Epithelial cell of esophagus (primary cell): ENCODE measurements at regions not wholly inside any gene's neighbourhood (a gene's known extent, or its start where the extent isn't known, plus 50 kb on each side); places are given as distances from the start of the nearest gene placed in this dataset.
"Not testable (repeated sequence)": the region's sequence is repeated elsewhere in the genome, so short reads cannot be mapped to it uniquely, and the experiment has no call there.

Source experiments
- DNase-seq: peaks from one replicate; pipeline ENCODE4 v3.0.0; 2010; ENCODE audit warnings: low read depth
- H3K4me3 ChIP-seq: 2 replicates; pipeline ENCODE4 v1.5.1; 2011; ENCODE audit warnings: mild to moderate bottlenecking, low read length, control low read depth
- TF ChIP-seq, protein P1 (sequence below): IDR thresholded peaks from 2 replicates; pipeline ENCODE4 v1.5.1; 2011; ENCODE audit warnings: low read depth, mild to moderate bottlenecking, low read length, control low read depth, inconsistent platforms; ENCODE audit not compliant: insufficient read depth; ENCODE audit errors: missing control alignments

DNA sequence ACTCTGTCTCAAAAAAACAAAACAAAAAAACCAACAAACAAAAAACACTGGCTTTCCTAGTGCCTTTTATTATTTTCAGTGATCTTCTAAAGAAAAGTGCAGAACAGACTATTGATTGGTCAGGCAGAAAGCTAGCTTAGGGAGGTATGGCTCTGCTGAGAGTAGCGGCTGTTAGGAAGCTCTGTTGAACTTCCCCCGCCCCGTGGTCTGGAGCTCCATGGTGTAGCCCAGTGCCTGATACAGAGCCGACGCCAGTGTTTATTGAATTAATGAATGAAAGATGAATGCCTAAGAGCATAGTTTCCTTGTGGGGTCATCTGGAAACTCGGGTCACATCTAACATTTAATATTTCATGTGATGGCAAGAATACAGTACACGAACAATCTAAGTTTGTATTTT, 90.5 kb upstream of the ARMC3 start:
- no peak overlapping the region for H3K4me3 ChIP-seq
- no peak for DNase-seq
- TF ChIP-seq, protein P1, sequence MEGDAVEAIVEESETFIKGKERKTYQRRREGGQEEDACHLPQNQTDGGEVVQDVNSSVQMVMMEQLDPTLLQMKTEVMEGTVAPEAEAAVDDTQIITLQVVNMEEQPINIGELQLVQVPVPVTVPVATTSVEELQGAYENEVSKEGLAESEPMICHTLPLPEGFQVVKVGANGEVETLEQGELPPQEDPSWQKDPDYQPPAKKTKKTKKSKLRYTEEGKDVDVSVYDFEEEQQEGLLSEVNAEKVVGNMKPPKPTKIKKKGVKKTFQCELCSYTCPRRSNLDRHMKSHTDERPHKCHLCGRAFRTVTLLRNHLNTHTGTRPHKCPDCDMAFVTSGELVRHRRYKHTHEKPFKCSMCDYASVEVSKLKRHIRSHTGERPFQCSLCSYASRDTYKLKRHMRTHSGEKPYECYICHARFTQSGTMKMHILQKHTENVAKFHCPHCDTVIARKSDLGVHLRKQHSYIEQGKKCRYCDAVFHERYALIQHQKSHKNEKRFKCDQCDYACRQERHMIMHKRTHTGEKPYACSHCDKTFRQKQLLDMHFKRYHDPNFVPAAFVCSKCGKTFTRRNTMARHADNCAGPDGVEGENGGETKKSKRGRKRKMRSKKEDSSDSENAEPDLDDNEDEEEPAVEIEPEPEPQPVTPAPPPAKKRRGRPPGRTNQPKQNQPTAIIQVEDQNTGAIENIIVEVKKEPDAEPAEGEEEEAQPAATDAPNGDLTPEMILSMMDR, result no peak

DNA sequence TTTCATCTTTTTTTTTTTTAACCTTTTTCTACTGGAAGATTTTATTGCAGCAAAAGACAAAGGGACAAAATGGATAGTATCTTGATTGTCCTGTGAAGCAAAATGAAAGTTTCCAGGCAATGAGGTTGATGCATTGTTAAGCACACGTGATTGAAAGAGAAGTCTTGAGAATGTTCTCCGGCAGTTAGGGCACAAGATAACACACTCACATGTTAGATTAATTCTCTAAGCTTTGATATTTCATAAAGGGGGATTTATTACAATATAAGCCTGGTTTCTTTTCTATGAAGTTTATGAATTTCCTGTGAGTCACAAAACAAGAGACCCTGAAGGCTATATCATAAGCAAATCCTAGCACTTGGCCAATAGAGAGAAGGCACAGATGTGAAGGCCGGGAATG, 93.4 kb upstream of the ARMC3 start:
- TF ChIP-seq, protein P1, result no peak
- no peak for DNase-seq
- no peak overlapping the region for H3K4me3 ChIP-seq

DNA sequence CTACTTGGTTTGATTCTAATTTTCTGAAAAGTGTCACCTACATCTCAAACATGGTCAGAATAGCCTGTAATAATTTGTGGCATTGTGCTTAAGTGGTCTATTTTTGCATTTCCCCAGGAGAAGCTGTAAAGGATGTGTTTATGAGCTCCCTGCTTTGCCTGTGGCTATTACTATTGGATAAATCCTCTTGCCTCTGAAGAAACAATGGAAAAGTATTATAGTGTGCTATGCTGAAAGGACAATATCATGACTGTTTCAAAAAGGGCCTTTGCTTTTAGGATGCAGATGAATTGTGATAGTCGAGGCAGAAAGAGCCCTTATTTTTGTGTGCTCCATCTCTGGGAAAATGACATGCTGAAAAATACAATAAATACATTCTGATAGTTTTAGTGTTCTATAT, 94.1 kb upstream of the ARMC3 start:
- TF ChIP-seq, protein P1, result no peak
- no peak overlapping the region for H3K4me3 ChIP-seq
- no peak for DNase-seq

DNA sequence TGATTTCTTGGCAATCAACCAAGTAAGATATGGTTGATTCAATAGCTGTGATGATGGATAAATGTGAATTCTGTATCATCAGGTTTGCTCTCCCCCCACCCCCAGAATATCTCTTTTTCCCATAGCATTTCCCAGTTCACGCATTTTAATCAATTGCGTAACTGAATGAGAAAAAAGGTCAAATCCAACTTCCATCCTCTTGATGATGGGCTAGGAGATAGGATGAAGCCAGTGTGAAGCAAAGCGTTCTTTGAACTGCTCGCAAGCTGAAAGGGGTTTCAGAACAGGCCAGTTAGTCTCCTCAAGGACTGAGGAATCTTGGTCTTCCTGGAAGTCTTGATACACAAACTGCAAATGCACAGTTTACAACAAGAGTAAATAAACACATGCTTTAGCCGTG, 94.5 kb upstream of the ARMC3 start:
- TF ChIP-seq, protein P1, result no peak
- no peak overlapping the region for H3K4me3 ChIP-seq
- no peak for DNase-seq

DNA sequence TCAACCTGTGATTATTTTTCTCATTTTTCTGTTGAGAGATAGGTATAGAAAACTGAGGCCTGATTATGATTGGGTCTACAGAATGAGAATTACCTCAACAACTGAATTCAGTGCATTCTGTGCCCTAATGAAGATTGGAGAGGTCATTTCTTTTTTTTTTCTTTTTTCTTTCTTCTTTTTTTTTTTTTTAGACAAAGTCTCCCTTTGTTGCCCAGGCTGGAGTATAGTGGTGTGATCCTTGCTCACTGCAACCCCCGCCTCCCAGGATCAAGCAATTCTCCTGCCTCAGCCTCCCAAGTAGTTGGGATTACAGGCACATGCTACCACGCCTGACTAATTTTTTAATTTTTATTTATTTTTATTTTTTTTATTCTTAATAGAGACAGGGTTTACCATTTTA, 95.0 kb upstream of the ARMC3 start:
- TF ChIP-seq, protein P1, result no peak
- DNase-seq, result no peak

DNA sequence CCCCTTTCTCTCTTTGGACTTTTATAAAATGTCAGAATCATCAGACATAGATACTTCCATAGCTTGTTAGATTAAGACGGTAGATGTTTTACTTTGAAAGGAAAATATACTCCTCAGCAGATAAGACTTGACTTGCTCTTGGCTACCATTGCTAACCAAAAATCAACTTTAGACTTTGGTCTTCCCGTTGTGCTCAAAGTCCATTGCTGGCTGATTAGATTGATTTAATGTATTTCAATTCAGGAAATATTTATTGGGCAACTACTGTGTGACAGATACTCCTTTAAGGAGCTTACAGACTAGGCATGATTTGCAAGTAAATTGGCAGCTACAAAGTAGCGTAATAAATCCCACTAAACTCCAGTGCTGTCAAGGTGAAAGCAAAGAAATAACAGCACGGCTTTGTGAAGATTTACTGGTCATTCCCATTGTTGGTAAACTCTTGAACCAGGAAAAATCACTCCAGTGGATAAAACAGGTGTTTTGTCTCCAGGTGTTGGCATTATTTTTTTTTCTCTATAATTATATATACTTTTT, 95.7 kb upstream of the ARMC3 start:
- TF ChIP-seq, protein P1, result no peak
- no peak overlapping the region for H3K4me3 ChIP-seq
- no peak for DNase-seq

More for the DNA sequence above, 95.0 kb upstream of the ARMC3 start:
- H3K4me3 ChIP-seq, result no peak overlapping the region

DNA sequence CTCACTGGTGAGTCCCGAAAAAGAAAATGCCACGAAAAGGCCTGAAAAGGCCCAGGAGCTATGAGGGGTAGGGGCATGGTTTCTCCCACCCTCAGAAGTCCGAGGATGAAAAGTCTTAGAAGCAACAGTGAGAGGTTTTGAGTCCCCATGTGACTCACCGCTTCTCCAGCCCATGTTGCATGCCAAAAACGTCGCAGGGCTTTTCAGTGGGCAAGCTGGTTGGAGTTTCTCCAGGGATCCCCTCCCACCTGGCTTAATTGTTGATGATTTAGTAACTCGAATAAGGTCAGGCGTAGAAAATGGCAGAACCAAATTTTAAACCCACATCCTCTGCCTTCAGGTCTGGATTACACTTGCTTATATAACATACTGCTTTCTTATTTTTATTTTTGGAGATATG, 96.3 kb upstream of the ARMC3 start:
- DNase-seq, result no peak
- TF ChIP-seq, protein P1, result no peak
- H3K4me3 ChIP-seq, result no peak overlapping the region

DNA sequence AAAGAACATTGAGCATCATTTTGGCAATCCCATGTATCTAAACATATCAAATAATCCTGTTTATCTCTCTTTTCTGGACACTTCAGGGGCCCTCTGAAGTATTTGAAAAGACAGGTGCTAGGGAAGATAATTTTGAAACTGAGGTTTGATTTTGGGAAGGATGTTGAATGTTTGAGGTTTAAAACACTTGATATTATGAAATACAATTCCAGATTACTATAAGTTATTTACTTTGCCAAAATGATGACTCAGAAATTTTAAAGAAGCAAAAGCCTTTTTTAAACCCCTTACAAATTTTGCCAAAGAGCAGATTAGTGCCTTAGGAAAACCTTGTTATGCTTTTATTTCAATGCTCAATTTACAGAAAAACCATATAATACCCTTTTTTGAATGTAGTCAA, 99.1 kb upstream of the ARMC3 start:
- not testable (repeated sequence) for DNase-seq

More for the DNA sequence above, 99.1 kb upstream of the ARMC3 start:
- not testable (repeated sequence) for H3K4me3 ChIP-seq
